HG02970 (cell line): ENCODE measurements at regions not wholly inside any gene's neighbourhood (a gene's known extent, or its start where the extent isn't known, plus 50 kb on each side); places are given as distances from the start of the nearest gene placed in this dataset.
"Not testable (repeated sequence)": the region's sequence is repeated elsewhere in the genome, so short reads cannot be mapped to it uniquely, and the experiment has no call there.

Source experiments
- ATAC-seq: cut with Tn5 transposase; IDR thresholded peaks from one replicate; pipeline ENCODE4 v1.9.1; 2021; ENCODE audit warnings: mild to moderate bottlenecking, moderate library complexity, moderate number of reproducible peaks; ENCODE audit not compliant: unreplicated experiment, low FRiP score

DNA sequence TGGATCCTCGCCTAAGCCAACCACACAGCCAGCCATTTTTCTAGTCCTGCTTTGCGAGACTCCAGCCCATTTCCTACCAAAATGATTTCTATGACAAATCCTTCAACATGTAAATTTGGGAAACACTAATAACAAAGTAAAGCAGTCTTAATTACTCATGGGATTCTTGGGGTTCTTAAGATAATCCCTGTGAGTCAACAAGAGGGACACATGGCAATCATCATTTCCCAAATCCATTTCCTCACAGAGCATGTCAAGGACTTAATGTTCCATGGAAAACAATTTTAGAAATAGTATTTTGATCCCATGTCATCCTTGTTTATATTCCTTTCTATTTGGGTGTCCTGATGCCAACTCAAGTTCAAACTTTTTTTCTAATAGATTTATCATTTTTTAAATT lies 322.7 kb upstream of the NOX3 start:
- no peak for ATAC-seq

DNA sequence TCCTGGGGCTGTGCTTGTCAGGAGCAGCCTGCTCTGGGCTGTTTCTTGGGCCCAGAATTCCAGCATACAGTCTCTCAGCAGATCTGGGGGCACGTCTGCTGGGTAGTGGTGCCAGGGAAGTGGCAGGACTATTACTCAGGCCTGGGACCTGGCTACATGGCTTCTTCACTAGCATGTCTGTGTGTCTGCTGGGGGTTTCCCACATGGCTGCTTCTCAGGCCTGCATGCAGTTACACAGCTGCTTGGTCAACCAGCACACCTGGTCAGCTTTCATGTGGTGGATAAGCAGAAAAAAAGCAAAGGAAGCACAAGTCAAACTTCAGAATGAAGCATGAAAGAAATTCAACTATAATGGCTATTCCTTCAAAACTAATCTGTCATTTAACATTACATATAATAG lies 316.2 kb upstream of the NOX3 start:
- no peak for ATAC-seq

DNA sequence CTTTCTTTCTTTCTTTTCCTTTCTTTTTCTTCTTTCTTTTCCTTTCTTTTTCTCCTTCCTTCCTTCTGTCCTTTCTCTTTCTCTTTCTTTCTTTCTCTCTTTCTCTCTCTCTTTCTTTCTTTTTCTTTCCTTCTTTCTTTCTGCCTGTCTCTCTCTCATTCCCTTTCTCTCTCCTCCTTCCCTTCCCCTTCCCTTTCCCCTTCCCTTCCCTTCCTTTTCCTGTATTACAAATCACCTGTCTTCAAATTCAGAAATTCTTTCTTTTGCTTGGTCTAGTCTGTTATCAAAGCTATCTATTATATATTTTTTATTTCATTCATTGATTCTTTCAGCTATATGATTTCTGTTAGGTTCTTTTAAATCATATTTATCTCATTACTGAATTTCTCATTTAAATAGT lies 315.2 kb upstream of the NOX3 start:
- ATAC-seq: no peak

DNA sequence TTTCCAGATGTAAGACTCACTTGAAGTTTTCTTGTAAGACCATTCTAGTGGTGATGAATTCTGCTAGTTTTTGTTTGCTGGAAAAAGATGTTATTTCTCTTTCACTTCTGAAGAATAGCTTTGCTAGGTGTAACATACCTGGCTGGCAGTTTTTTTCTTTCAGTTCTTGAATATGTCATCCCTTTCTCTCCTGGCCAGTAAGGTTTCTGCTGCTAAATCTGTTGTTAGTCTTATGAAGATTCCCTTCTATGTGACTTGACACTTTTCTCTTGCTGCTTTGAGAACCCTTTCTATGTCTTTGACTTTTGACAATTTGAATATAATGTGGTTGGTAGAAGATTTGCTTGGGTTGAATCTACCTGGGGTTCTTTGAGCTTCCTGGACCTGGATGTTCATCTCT lies 314.7 kb upstream of the NOX3 start:
- ATAC-seq: no peak

DNA sequence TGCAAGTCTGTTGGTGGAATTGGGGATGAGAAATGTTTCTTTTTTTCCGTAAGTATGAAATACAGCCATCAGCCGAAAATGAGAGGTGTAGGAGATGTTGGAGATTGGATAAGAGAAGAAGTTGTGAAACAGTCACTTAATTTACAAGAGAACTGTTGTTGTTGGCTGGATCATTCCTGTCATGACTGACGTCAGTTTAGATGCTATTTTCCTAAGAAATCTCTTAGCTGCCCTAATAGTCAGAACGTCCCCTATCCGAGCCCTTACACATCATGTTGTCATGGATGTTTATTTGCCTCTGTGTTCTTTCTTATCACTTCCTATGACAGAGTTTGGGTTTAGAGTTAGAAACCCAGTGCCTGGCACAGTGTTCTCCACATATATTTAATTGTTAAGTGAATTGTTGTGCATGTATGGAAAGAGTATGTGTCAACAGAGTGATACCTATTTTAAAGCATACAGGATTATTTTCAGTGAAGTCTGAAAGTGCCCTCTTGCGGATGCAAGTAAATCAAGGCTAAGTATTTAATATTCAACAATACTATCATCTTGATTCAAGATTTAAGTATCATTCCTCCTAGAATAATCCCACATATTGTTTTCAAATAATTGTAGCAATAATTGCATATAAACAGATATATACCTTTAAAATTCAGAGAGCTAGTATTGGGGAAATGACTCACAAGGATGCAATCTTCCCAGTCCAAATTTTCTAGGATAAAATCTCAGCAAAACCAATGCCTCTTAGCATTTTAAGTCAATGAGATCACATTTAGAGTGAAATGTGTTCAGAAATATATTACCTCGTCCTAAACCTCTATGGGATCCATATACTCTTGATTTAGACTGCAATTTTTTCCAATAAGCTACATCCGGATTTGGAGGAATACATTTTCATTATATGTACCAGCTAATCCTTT lies 309.9 kb upstream of the NOX3 start:
- ATAC-seq: no peak

DNA sequence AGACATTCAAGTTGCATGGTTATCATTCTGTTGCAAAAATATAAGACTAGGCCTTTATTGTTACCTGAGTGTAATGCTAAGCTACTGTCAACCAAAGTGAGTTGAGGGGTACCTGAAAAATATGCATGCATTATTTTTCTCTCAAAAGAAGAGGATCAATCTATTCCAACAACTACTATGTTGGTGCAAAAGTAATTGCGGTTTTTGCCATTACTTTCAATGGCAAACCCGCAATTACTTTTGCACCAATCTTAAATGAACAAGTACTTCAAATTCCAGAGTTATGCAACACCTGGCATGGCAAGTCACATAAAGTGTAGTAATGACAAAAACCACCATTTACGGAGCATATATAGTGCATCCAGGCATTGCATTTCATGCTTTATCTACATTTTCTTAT lies 307.0 kb upstream of the NOX3 start:
- no peak for ATAC-seq

DNA sequence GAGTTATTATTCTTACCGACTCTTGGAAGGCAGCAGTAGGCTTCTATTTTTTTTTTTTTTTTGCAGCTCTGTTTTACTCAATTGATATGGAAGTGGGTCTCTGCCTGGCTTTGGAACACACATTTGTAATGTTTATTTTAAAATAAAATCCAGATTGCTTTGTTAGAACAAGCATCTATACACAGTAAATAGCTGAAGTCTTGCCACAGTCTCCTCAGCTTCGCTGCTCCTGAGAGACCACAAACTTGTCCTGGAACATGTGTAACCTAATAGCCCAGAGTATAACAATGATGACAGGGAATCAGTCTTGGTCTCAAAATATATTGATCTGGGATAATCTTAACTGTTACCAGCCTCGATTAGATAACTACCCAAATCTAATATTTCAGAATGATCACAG lies 299.8 kb upstream of the NOX3 start:
- ATAC-seq: no peak

DNA sequence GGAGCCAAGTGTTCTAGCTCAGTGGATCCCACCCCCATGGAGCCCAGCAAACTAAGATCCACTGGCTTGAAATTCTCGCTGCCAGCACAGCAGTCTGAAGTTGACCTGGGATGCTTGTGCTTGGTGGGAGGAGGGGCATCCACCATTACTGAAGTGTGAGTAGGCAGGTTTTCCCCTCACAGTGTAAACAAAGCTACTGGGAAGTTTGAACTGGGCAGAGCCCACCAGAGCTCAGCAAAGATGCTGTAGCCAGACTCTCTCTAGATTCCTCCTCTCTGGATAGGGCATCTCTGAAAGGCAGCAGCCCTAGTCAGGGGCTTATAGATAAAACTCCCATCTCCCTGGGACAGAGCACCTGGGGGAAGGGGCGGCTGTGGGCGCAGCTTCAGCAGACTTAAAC lies 293.1 kb upstream of the NOX3 start:
- ATAC-seq: not testable (repeated sequence)

DNA sequence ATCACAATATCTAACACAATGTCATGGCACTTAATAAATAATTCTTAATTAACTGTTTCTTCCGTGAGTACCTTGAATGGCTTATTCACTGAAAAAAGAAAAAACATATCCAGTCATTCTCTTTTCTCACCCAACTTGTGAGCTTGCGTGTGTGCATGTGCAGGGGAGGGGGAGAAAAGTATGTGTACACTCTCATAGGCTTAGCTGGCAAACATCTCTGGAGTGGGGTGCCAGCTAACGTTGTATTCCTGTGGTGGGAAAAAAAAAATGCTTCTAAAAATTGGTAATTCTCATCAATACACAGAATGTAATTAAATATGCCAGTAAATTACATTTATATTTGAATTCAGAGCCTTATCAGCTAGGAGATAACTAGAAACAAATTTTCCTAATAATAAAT lies 291.9 kb upstream of the NOX3 start:
- no peak for ATAC-seq

DNA sequence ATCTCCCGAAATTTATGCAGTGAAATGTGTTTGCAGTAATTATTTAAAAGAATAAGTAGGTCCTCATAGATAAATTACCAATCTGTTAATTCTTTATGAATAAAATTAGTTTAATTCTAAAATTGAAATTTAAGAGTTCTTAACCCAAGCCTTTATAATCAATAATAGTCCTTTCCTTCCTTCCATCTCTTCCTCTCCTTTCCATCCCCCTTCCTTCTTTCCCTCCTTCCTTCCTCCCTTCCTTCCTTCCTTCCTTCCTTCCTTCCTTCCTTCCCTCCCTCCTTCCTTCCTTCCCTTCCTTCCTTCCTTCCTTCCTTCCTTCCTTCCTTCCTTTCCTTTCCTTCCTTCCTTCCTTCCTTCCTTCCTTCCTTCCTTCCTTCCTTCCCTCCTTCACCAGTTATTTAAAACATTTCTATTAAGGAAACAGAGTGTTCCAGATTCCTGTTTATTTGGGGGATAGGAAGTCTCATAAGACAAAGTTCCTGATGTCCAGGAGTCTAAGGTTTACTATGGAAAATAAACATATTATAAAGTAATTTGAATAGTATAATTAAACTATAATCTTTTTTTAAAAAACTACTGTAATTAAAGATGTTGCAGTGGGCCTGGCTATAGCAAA lies 285.3 kb upstream of the NOX3 start:
- no peak for ATAC-seq

DNA sequence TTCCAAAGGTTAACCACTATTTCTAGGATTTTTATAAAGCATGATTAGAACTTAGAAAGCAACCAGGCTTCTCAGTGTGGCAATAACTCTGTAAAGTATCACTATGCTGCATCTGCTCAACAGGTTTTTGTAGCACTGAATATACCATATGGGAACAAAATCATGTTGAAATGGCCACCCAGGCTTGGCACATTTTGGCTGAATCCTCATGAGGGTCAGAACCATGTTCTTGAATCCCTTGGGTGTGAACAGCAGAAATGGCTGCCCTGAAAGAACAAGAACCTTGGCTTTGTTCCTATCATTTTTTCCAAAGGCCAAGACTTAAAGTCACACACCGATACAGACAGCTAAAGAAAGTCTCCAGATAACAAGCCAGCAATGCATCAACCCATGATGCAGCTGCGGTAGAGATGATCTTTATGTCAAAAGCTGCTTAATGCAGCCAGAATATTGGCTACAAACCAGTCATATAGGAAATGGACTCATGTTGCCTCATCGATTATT lies 283.0 kb upstream of the NOX3 start:
- no peak for ATAC-seq

DNA sequence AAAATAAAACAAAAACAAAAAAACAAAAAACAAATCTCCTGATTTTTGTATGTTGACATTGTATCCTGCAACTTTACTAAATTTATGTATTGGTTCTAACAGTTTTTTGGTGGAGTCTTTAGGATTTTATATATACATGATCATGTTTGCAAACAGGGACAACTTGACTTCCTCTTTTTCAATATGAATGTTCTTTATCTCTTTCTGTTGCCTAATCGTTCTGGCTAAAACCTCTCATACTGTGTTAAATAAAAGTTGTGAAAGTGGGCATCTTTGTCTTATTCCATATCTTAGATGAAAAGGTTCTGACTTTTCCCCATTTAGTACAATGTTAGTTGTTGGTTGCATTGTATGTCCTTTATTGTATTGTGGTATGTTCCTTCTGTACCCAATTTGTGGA lies 261.7 kb upstream of the NOX3 start:
- ATAC-seq: no peak

DNA sequence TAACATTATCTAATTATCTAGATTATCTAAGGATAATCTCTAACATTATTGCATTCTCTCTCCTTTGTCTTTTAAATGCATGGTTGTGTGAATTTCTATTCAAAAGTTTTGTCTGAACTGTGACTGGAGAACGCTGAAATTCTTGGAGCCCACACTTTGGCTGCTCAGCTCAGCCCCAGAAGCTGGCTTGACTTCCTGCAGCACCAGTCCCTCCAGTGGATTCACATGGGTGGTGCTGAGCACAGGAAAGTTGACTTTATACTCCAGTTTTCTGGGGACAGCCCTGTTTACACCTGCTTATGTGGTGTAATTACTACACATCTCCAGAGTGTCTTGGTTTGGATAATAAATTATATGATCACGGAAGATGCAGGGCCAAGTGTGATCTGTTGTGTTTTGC lies 255.1 kb upstream of the NOX3 start:
- ATAC-seq: no peak

DNA sequence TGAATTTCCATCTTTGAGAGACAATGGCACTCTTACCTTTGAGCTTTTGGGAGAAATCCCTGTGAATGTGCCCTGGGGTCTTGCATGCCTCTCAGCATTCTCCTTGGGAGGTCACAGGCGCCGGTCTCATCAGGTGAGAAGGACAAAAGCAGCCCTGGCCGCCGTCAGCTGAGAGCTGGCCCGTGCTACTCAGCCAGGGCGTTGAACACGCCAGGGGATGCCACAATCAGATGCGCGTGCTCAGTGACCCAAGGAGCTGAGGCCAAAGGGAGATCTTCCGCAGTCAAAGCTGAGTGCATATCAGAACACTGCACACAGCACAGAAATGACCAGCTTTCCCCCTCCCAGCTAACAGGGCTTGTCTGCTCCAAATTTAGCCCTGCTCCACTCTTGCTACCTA lies 253.6 kb upstream of the NOX3 start:
- ATAC-seq: no peak

DNA sequence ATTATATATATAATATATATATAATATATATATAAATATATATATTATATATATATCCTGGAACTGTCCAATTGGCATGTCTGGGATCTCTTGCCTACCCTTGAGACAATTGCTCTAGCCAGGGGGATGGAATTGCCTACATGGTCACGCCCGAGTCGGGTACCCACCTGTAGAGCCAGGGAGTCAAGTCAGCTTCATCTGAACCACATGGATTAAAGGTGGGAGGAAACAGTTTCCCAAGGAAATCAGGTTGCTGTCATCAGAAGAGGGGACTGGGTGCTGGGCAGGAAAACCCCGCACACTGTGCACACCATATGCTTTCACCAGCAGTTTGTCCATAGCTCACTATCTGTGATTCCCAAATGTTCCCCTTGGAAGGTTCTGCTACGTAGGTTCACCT lies 252.5 kb upstream of the NOX3 start:
- ATAC-seq: no peak

DNA sequence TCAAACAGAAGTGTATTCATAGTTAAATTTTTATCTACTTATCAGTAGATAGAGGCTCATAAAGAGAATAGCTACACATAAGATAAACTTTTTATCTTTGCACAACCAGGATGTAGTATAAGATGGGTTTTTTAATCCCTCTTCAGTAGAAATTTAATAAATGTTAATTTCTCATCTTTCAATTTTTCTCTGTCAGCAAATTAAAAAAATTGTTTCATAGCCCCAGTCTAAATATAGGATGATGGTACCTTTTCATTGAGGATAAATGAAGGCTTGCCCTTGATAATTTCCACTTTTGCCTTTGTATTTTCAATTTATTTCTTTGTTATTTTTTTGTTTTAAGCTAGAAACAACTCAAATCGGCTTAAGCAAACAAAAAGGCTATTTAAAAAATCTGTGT lies 251.2 kb upstream of the NOX3 start:
- no peak for ATAC-seq

DNA sequence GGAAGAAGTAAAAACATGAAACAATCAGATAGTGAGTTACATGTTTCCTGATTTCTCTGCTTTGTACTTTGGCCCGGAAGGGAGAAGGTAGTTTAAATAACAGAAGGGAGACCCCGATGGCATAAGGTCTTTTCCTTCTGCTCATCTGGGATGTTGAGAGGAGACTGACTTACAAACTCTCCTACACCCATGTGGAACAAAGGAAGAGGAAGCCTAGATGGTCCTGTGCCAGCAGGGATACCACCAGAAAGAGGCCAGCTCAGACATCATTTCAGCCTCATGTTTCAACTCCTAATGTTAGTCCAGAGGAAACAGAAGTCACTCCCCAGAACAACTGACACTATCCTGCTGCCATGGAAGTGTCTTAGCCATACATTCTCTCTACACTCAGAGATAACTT lies 250.7 kb upstream of the NOX3 start:
- no peak for ATAC-seq

DNA sequence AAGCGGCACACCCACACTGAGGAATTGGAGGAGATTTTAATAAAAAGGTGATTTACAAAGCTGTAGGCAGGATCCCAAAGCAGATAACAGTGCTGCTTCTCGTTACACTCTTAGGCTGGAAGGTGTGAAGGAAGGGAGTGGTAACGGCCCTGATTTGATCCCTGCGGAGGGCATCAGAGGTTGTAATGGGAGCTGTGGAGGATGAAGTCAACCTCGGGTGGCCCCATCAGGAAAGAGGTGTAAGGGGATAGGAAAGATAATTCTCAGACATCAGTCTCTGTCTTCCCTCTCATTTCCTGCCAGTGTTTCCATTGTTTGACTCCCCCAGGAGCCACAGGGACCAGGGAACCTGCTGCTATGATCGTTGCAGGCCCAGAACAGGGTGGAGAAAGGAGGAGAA lies 245.7 kb upstream of the NOX3 start:
- ATAC-seq: no peak

DNA sequence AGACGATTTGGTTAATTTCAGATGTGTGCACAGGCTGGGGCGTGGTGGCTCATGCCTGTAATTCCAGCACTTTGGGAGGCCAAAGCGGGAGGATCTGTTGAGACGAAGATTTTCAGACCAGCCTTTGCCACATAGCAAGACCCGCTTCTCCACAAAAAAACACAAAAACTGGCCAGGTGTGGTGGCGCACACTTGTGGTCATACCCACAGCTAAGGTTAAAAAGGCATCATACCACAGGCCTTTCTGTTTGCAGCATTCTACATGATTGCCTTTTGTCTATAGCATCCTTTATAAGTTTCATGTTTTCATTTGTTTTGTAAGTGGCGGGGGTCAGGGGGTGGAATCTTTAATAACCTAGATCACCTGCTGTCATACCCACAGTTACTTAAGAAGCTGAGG lies 239.9 kb upstream of the NOX3 start:
- ATAC-seq: no peak

DNA sequence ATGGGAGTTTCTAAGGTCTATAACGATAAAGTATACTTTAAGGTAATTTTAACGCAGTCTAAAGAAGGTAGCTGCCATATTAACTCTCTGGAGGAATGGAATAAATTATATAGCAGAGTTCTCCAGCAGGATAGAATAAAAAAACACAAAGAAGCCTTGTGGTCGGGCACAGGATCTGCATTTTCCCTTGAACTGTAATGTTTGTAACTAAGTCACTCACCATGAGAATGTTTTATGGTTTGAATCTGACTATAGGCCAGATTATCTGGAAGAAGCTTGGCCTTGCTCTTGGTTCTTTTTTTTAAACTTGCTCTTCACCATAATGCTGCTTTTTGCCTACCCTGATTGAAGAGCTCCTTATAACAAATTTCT lies 238.8 kb upstream of the NOX3 start:
- ATAC-seq: no peak

DNA sequence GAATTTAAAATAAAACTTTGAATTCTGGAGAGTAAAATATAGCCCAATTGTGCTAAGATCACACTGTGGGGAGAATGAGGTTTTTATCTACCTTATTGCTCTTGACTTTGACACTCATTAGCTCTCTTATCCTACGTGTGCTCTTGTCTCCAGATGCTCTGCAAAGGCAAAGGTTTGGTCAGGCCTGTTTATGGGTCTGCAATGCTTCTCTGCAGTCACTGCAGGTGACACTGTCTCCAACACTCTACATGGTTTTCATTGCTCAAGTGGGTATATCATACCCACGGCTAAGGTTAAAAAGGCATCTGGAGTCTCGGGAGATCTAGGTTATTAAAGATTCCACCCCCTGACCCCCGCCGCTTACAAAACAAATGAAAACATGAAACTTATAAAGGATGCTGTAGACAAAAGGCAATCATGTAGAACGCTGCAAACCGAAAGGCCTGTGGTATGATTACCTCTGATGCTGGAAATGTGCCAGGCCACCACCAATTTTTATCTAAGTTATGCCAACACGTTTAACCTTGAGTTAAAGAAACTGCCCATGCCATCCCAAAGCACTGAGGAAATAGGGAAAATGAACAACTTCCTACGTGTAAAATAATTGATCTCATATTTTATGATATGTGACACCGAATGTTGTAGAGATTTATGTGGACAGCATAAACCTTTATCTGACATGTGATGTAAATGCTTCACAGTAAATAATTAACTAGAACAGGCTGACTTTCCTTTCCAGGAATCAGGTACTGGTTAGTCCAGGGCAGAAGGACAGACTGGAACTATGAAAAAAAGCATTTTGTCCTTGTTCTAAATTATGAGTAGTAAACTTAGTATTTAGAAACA lies 238.2 kb upstream of the NOX3 start:
- ATAC-seq: no peak
